ENCODE measurements at regions not wholly inside any gene's neighbourhood (a gene's known extent, or its start where the extent isn't known, plus 50 kb on each side); places are given as distances from the start of the nearest gene placed in this dataset.
A peak's percentile ranks its signal among the peaks of the same experiment; 100 is the strongest.

GRCh38 chr16:86444661-86445060 lies 65.7 kb upstream of the FOXF1 start:
- no peak for DNase-seq (ENCODE audit: low spot score)

DNA sequence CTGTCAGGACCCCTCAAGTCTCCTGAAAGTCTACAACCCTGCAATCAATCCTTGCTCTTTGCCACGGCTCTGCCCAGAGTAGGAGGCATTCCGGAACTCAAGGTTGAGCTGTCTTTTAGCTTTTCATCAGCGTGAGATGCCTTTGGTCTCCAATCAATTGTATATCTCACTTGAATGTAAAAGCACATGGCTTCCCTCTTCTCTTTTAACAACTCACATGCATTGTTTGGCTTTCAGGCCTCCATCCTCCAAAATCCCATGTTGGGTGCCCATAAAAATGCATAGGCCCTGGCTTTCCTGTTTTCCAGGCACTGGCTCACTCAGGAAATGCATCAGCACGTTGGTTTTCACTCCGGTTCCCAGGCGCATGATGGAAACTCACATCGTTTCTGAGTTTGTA lies 64.0 kb upstream of the FOXF1 start:
- no peak for DNase-seq (ENCODE audit: low spot score)

- no peak for DNase-seq (ENCODE audit: low spot score)
These were observed 63.1 kb upstream of the FOXF1 start for GRCh38 chr16:86447228-86447627.

- DNase-seq (ENCODE audit: low spot score): no peak
These were observed 61.9 kb upstream of the FOXF1 start for GRCh38 chr16:86448306-86448890.

GRCh38 chr16:86449446-86450095 lies 60.8 kb upstream of the FOXF1 start:
- peak; percentile 3 for DNase-seq (ENCODE audit: low spot score)

DNA sequence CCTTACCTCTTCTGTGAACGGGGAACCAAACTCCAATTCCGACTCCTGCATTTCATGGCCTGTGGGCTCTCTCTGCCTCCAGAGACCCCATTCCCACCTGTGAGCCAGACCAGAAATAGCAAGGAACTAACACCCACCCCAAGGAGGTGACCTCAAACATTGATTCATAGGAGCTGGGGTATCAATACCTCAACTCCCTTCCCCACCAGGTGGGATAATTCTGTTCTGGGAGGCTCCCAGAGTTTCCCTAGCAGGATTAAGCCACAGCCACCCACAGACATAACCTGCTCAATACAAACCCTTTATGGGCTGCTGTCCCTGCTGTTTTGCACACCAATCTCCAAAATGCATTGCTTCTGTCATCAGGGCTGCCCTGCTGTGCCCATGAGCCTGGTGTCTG lies 59.6 kb upstream of the FOXF1 start:
- no peak for DNase-seq (ENCODE audit: low spot score)

DNA sequence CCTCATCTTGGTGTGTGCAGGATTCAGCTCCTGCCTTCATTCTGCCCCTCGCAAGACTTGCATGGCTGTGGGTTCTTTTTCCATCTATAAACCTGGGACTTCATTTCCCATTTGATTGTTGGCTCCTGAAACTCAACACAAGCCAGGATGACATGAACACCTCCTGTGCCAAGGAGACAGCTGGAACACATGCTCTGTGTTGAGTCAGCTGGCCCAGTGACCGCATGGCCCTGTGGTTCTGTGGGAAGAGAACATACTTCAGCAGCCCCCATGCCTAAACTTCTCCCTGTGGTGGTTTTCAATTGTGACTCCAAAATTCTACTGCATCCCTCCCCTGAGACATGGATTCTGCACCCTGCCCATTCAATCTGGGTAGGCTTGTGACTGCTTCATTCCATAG lies 57.9 kb upstream of the FOXF1 start:
- DNase-seq (ENCODE audit: low spot score): no peak

DNA sequence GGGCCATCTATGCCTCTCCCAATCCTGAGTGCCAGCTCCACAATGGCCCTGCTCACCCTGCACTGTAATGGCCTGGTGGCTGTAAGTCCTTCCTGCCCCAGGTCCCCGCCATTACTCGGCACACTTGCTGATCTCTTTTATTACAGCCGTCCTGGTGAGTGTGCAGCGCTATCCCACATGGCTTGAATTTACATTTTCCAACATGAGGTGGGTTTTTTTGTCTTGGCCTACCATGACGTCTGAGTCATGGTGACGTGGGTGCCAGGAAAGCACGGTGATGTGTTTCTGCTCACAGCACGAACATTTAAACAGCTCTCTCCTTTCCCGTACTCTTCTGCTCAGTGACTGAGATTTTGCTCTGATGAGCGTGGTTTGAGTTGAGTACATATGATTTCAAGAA lies 55.2 kb upstream of the FOXF1 start:
- DNase-seq (ENCODE audit: low spot score): no peak

- DNase-seq (ENCODE audit: low spot score): no peak
These were observed 54.7 kb upstream of the FOXF1 start for GRCh38 chr16:86455640-86456039.

DNA sequence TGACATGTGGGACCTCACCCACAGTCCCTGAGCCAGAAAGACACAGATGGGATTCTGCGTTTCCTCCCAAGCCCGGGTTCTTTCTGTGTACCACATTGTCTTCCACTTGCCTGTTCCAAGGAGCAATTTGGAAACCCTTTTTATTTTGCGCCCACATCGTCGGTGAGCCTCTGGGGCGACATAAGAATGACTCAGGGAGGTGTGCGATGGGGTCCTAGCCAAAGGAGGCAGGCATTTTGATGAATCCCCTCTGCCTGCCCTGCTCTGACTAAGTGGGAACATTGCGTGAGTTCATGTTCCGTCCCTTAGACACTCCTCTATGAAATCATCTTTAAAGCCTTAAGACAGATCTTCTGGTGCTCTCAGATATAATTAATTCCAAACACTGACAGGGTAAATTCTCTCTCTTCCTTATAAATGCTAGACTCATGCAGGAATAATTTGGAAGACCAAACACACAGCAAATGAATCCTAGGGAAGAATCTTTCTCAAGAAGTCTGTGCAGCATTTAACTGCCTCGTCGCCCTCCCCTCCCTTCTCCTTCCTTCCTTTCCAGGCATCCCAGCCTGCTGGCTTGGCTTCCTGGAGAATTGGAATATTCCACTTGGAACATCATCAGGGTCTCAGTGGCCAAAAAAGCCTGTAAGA lies 52.7 kb upstream of the FOXF1 start:
- DNase-seq (ENCODE audit: low spot score): no peak

DNA sequence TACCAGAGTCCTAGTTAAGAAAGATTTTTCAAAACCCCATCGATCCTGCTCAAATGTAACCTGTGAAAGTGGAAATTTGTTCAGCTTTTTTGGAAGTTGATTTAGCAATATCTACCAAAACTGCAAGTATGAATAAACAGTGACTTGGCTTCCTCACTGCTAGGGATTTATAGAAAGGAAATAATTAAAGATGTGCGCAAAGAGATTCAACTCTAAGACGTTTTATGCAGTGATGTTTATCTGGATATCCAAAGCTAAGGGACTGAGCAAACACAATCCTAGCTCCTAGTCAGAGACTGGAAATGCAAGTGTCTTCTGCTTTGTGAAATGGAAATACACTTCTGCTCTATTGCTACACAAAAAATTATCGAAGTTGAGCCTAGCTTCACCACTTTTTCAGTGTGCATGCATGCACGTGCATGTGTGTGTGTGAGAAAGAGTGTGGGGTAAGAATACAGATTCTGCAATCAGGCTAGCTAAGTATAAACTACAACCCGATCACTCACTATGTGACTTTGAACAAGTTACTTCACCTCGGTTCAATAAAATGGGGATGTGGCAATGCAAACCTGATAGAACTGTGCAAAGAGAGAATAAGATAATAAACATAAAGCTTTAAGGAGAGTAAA lies 52.1 kb upstream of the FOXF1 start:
- DNase-seq (ENCODE audit: low spot score): no peak

GRCh38 chr16:86459266-86459665 lies 51.1 kb upstream of the FOXF1 start:
- DNase-seq (ENCODE audit: low spot score): no peak

Data from CD4-positive, alpha-beta T cell treated with Interleukin-6 at 100 ng/mL for 8 hours (primary cell).